WTC11 (cell line): ENCODE measurements at regions not wholly inside any gene's neighbourhood (a gene's known extent, or its start where the extent isn't known, plus 50 kb on each side); places are given as distances from the start of the nearest gene placed in this dataset.

Experiments used
- ATAC-seq: fragments of 200-7000 bp; cut with Tn5 transposase; 2 replicates; pipeline ENCODE4 v1.10.0; 2021; ENCODE audit warnings: mild to moderate bottlenecking, moderate library complexity
- CTCF ChIA-PET: fragments of 300-600 bp; sonication (Branson Sonifier 250); formaldehyde crosslinking; loops from one replicate; lab custom pipeline; 2021; ENCODE audit warnings: antibody characterized with exemption; lab: Charles Lee
- POLR2A ChIA-PET: fragments of 350-600 bp; sonication (Branson Sonifier 250); formaldehyde crosslinking; loops from one replicate; lab custom pipeline; 2021; ENCODE audit warnings: antibody characterized with exemption; lab: Charles Lee
- DNase-seq: peaks from one replicate; pipeline ENCODE4 v3.0.0; 2021; ENCODE audit warnings: low spot score
- H3K27ac Mint-ChIP-seq: 2 replicates; pipeline ENCODE4 v1.8.0; 2021; ENCODE audit warnings: mixed read lengths
- H3K27me3 Mint-ChIP-seq: 2 replicates; pipeline ENCODE4 v1.8.0; 2021; ENCODE audit warnings: low read depth, mild to moderate bottlenecking, moderate library complexity, mixed read lengths
- H3K36me3 Mint-ChIP-seq: 2 replicates; pipeline ENCODE4 v1.8.0; 2021; ENCODE audit warnings: mixed read lengths
- H3K4me1 Mint-ChIP-seq: 2 replicates; pipeline ENCODE4 v1.8.0; 2022; ENCODE audit warnings: mixed read lengths
- H3K4me3 Mint-ChIP-seq: 2 replicates; pipeline ENCODE4 v1.8.0; 2021; ENCODE audit warnings: mild to moderate bottlenecking, moderate library complexity, mixed read lengths
- H3K9me3 Mint-ChIP-seq: 2 replicates; pipeline ENCODE4 v1.8.0; 2021; ENCODE audit warnings: mixed read lengths
- AR ChIP-seq: fragments of 250-450 bp; sonication (Bioruptor Pico); IDR thresholded peaks from 2 replicates; pipeline ENCODE4 v1.9.0; 2021; ENCODE audit warnings: mild to moderate bottlenecking
- ATF3 ChIP-seq: sonication (generic); formaldehyde crosslinking; conservative IDR thresholded peaks from 2 replicates; pipeline ENCODE4 v1.8.1; 2022; ENCODE audit warnings: mild to moderate bottlenecking, missing genetic modification reagents
- CTCF ChIP-seq: fragments of 200-600 bp; IDR thresholded peaks from 2 replicates; pipeline ENCODE4 v1.8.0; 2022; ENCODE audit warnings: antibody characterized with exemption
- E2F4 ChIP-seq: sonication (generic); formaldehyde crosslinking; IDR thresholded peaks from 2 replicates; pipeline ENCODE4 v1.8.1; 2022; ENCODE audit warnings: low read depth, mild to moderate bottlenecking, moderate library complexity, missing genetic modification reagents, borderline replicate concordance
- E2F5 ChIP-seq: sonication (generic); formaldehyde crosslinking; IDR thresholded peaks from 2 replicates; pipeline ENCODE4 v1.8.1; 2022; ENCODE audit warnings: mild to moderate bottlenecking, moderate library complexity, missing genetic modification reagents
- FOXP4 ChIP-seq: sonication (generic); formaldehyde crosslinking; IDR thresholded peaks from 2 replicates; pipeline ENCODE4 v1.8.0; 2022; ENCODE audit warnings: mild to moderate bottlenecking, missing genetic modification reagents
- GABPB1 ChIP-seq: sonication (generic); formaldehyde crosslinking; IDR thresholded peaks from 2 replicates; pipeline ENCODE4 v1.8.1; 2023; ENCODE audit warnings: mild to moderate bottlenecking, missing genetic modification reagents
- MXD4 ChIP-seq: fragments of 250-450 bp; sonication (Bioruptor Pico); IDR thresholded peaks from 2 replicates; pipeline ENCODE4 v1.8.0; 2021; ENCODE audit warnings: mild to moderate bottlenecking, moderate library complexity, borderline replicate concordance
- NR2C2 ChIP-seq: sonication (generic); formaldehyde crosslinking; IDR thresholded peaks from 2 replicates; pipeline ENCODE4 v1.8.0; 2022; ENCODE audit warnings: mild to moderate bottlenecking, missing genetic modification reagents
- OVOL2 ChIP-seq: fragments of 250-450 bp; sonication (Bioruptor Pico); IDR thresholded peaks from 2 replicates; pipeline ENCODE4 v1.9.0; 2021; ENCODE audit warnings: mild to moderate bottlenecking, borderline replicate concordance
- PREB ChIP-seq: sonication (generic); formaldehyde crosslinking; IDR thresholded peaks from 2 replicates; pipeline ENCODE4 v1.8.1; 2022; ENCODE audit warnings: mild to moderate bottlenecking, missing genetic modification reagents, moderate library complexity, borderline replicate concordance
- TCF7 ChIP-seq: sonication (generic); formaldehyde crosslinking; IDR thresholded peaks from 2 replicates; pipeline ENCODE4 v1.8.0; 2022; ENCODE audit warnings: mild to moderate bottlenecking, low read depth, missing genetic modification reagents, moderate library complexity
- TP53 ChIP-seq: sonication (generic); formaldehyde crosslinking; IDR thresholded peaks from 2 replicates; pipeline ENCODE4 v1.8.1; 2023; ENCODE audit warnings: mild to moderate bottlenecking, missing genetic modification reagents
- ZBTB43 ChIP-seq: sonication (generic); formaldehyde crosslinking; IDR thresholded peaks from 2 replicates; pipeline ENCODE4 v1.8.1; 2023; ENCODE audit warnings: mild to moderate bottlenecking, missing genetic modification reagents
- ZNF396 ChIP-seq: fragments of 250-450 bp; sonication (Bioruptor Pico); IDR thresholded peaks from 2 replicates; pipeline ENCODE4 v1.8.0; 2021; ENCODE audit warnings: mild to moderate bottlenecking, moderate library complexity, borderline replicate concordance
- ZNF416 ChIP-seq: fragments of 250-450 bp; sonication (Bioruptor Pico); IDR thresholded peaks from 2 replicates; pipeline ENCODE4 v1.9.0; 2021; ENCODE audit warnings: mild to moderate bottlenecking, inconsistent platforms
- ZNF532 ChIP-seq: fragments of 250-450 bp; sonication (Bioruptor Pico); IDR thresholded peaks from 2 replicates; pipeline ENCODE4 v1.9.0; 2021; ENCODE audit warnings: mild to moderate bottlenecking, borderline replicate concordance

- ChIA-PET CTCF (interaction anchor here (1.2 kb wide), 1 partner anchor 36 kb away, joined by 4 read pairs; no protein-coding TSS in a partner anchor), POLR2A (no interaction called here)
- Mint-ChIP-seq H3K27ac (no peak overlapping the region), H3K4me3 (no peak overlapping the region), H3K9me3 (peaks cover 13% of the 10 kb centered on the region), H3K4me1 (peaks cover 8% of the 10 kb centered on the region), H3K27me3 (no peaks in the 10 kb centered on the region; the same call in 1 of the 2 replicates), H3K36me3 (peaks cover 3% of the 10 kb centered on the region; the same call in 1 of the 2 replicates)
- TF ChIP-seq GABPB1 (CRISPR knock-in tag) = no peak
- TF ChIP-seq FOXP4 (CRISPR knock-in tag) = no peak
- no peak for TF ChIP-seq TCF7 (CRISPR knock-in tag)
- TF ChIP-seq TP53 (CRISPR knock-in tag) = no peak
- TF ChIP-seq ZNF532 (CRISPR knock-in tag) = no peak
- no peak for TF ChIP-seq PREB (CRISPR knock-in tag)
- no peak for TF ChIP-seq ZNF416 (CRISPR knock-in tag)
- ATAC-seq (no peak), DNase-seq (no peak)
These were observed 63.5 kb upstream of the GOLGA8B start for GRCh38 chr15:34646918-34647317.

GRCh38 chr15:34644851-34645250, 61.4 kb upstream of the GOLGA8B start:
- Mint-ChIP-seq H3K4me3 (no peak overlapping the region), H3K27me3 (no peaks in the 10 kb centered on the region; the same call in 1 of the 2 replicates), H3K4me1 (peaks cover 8% of the 10 kb centered on the region), H3K9me3 (peaks cover 13% of the 10 kb centered on the region), H3K36me3 (peaks cover 3% of the 10 kb centered on the region; the same call in 1 of the 2 replicates), H3K27ac (no peak overlapping the region)
- CTCF ChIA-PET = no interaction called here
- no peak for DNase-seq
- no peak for ATAC-seq
- POLR2A ChIA-PET = no interaction called here
- no peak for TF ChIP-seq ZNF396
- no peak for TF ChIP-seq E2F5 (CRISPR knock-in tag)
- TF ChIP-seq MXD4 (CRISPR knock-in tag) = no peak
- no peak for TF ChIP-seq NR2C2 (CRISPR knock-in tag)
- no peak for TF ChIP-seq AR (CRISPR knock-in tag)
- no peak for TF ChIP-seq CTCF
- TF ChIP-seq ATF3 (CRISPR knock-in tag) = no peak
- TF ChIP-seq TCF7 (CRISPR knock-in tag) = no peak
- no peak for TF ChIP-seq ZBTB43 (CRISPR knock-in tag)
- no peak for TF ChIP-seq E2F4
- TF ChIP-seq OVOL2 (CRISPR knock-in tag) = no peak
